Esophagus squamous epithelium (tissue), 4 donors: ENCODE measurements at regions not wholly inside any gene's neighbourhood (a gene's known extent, or its start where the extent isn't known, plus 50 kb on each side); places are given as distances from the start of the nearest gene placed in this dataset.

Source experiments
- POLR2A ChIP-seq, 4 donors: fragments of 450-650 bp; IDR thresholded peaks; one replicate each; pipeline ENCODE4 v1.6.1; 2017; ENCODE audit warnings: antibody characterized with exemption in 4 of 4, mild to moderate bottlenecking in 4 of 4, moderate library complexity in 3 of 4
- TF ChIP-seq, protein P1 (sequence below), 6 experiments: fragments of 450-650 bp in 4 of 6; fragments of 200-600 bp in 2 of 6; sonication (generic) in 2 of 6; IDR thresholded peaks; one replicate each; pipeline ENCODE4 v1.5.1; 2016 to 2019; ENCODE audit warnings: antibody characterized with exemption in 6 of 6, mild to moderate bottlenecking in 4 of 6, moderate library complexity in 4 of 6

DNA sequence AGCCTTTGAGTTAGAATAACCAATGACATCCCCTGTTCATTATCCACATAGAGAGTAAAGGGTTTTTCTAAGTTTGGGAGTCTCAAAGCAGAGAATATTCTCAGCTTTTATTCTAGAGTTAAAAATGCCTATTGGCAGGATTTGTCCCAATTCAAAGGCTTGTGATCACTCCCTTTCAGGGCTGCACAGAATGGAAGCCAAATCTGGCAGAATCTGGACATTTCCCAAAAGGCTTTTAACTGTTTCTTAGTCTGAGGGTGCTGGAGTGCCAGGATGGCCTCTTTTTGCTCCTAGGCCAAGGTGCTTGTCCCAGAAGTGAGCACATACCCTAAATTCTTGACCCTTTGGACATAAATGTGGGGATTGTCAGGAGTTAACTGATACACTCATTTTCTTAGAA is 556.6 kb downstream of the DOK5 start:
- TF ChIP-seq, protein P1, sequence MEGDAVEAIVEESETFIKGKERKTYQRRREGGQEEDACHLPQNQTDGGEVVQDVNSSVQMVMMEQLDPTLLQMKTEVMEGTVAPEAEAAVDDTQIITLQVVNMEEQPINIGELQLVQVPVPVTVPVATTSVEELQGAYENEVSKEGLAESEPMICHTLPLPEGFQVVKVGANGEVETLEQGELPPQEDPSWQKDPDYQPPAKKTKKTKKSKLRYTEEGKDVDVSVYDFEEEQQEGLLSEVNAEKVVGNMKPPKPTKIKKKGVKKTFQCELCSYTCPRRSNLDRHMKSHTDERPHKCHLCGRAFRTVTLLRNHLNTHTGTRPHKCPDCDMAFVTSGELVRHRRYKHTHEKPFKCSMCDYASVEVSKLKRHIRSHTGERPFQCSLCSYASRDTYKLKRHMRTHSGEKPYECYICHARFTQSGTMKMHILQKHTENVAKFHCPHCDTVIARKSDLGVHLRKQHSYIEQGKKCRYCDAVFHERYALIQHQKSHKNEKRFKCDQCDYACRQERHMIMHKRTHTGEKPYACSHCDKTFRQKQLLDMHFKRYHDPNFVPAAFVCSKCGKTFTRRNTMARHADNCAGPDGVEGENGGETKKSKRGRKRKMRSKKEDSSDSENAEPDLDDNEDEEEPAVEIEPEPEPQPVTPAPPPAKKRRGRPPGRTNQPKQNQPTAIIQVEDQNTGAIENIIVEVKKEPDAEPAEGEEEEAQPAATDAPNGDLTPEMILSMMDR (IDR thresholded peaks at IDR 0.05), result no peak
- TF ChIP-seq POLR2A (IDR thresholded peaks at IDR 0.05), result no peak
